Upper lobe of left lung (tissue), 6 donors: ENCODE measurements at regions not wholly inside any gene's neighbourhood (a gene's known extent, or its start where the extent isn't known, plus 50 kb on each side); places are given as distances from the start of the nearest gene placed in this dataset.

Experiments
- ATAC-seq, 2 donors: fragments of 200-7000 bp; cut with Tn5 transposase; one replicate each; pipeline ENCODE4 v1.9.1; 2022; ENCODE audit warnings: mild to moderate bottlenecking in 2 of 2, moderate library complexity in 2 of 2; ENCODE audit not compliant: low FRiP score in 2 of 2
- DNase-seq, 2 donors: peaks; one replicate each; pipeline ENCODE4 v3.0.0-alpha.2; 2019 to 2020
- H3K27ac ChIP-seq, 4 donors: fragments of 200-600 bp; sonication (generic); one replicate each; pipeline ENCODE4 v1.5.1; 2016 to 2019
- H3K27me3 ChIP-seq, 4 donors: fragments of 200-600 bp; sonication (generic); one replicate each; pipeline ENCODE4 v1.5.1; 2017 to 2019
- H3K36me3 ChIP-seq, 4 donors: fragments of 200-600 bp; sonication (generic); one replicate each; pipeline ENCODE4 v1.5.1; 2016 to 2019
- H3K4me1 ChIP-seq, 4 donors: fragments of 200-600 bp; sonication (generic); one replicate each; pipeline ENCODE4 v1.5.1; 2018 to 2019
- H3K4me3 ChIP-seq, 4 donors: fragments of 200-600 bp; sonication (generic); one replicate each; pipeline ENCODE4 v1.5.1; 2017 to 2019; ENCODE audit warnings: mild to moderate bottlenecking in 2 of 4, moderate library complexity in 1 of 4
- H3K9me3 ChIP-seq, 4 donors: fragments of 200-600 bp; sonication (generic); one replicate each; pipeline ENCODE4 v1.5.1; 2018 to 2019
- CTCF ChIP-seq, 6 experiments: fragments of 450-650 bp in 4 of 6; fragments of 200-600 bp in 2 of 6; sonication (generic) in 2 of 6; IDR thresholded peaks; one replicate each; pipeline ENCODE4 v1.5.1; 2016 to 2019; ENCODE audit warnings: antibody characterized with exemption in 6 of 6
- EP300 ChIP-seq, 4 donors: sonication (generic); formaldehyde crosslinking; IDR thresholded peaks; one replicate each; pipeline ENCODE4 v1.5.1; 2017; ENCODE audit warnings: antibody characterized with exemption in 4 of 4, control low read depth in 2 of 4
- POLR2A ChIP-seq, 4 donors: fragments of 450-650 bp; IDR thresholded peaks; one replicate each; pipeline ENCODE4 v1.5.1; 2016 to 2017; ENCODE audit warnings: antibody characterized with exemption in 4 of 4, mild to moderate bottlenecking in 2 of 4
- POLR2AphosphoS5 ChIP-seq, 2 donors: sonication (generic); formaldehyde crosslinking; IDR thresholded peaks; one replicate each; pipeline ENCODE4 v1.5.1; 2017; ENCODE audit warnings: antibody characterized with exemption in 2 of 2
- WGBS, 2 donors: methylation state at CpG; one replicate each; pipeline ENCODE4 v1.1.5; 2017 to 2018; 5-methylcytosine and 5-hydroxymethylcytosine counted together
- donor health status: DM: no; HTN: no; CAD: no; lungs with moderate emphysema.
- donor health status: DM: no; HTN: yes; CAD: no; lungs with severe emphysema.

- Histone ChIP-seq H3K36me3 (no peaks in the 10 kb centered on the region), H3K4me1 (no peaks in the 10 kb centered on the region), H3K27me3 (no peaks in the 10 kb centered on the region), H3K27ac (no peak overlapping the region), H3K9me3 (no peaks in the 10 kb centered on the region), H3K4me3 (no peak overlapping the region)
- DNase-seq (no peak), ATAC-seq (no peak)
- WGBS, 2 donors, result 76 to 82% methylated on average over 6 of the region's 6 CpGs
- TF ChIP-seq POLR2AphosphoS5 (IDR thresholded peaks at IDR 0.05) (no peak), POLR2A (IDR thresholded peaks at IDR 0.05) (no peak), EP300 (IDR thresholded peaks at IDR 0.05) (no peak), CTCF (IDR thresholded peaks at IDR 0.05) (no peak)
Observed at GRCh38 chr2:17065536-17065935, 399.9 kb upstream of the CYRIA start.

DNA sequence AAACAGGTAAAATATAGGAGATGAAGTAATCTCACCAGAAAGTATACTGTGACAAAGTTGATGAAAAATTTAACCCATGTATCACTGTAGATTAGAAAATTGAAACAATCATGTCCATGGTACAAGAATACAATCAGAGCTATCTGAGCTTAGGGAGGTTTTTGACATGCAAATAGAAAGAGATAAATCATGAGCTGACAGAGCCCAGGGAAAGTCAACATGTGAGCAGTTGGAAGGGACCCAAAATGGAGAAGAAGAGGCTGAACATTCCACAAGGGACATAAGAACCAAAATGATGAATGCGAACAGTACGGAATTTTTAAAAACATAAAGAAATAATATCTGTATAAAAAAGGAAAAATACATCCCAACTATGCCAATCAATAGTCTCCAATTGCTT lies 395.4 kb upstream of the CYRIA start:
- ATAC-seq, result no peak
- Histone ChIP-seq H3K36me3 (no peaks in the 10 kb centered on the region), H3K4me3 (no peak overlapping the region), H3K9me3 (no peaks in the 10 kb centered on the region), H3K27me3 (no peaks in the 10 kb centered on the region), H3K27ac (no peak overlapping the region), H3K4me1 (no peaks in the 10 kb centered on the region)
- 94 to 97% methylated on average over 2 of the region's 2 CpGs for WGBS, 2 donors
- no peak for DNase-seq
- no peak for TF ChIP-seq POLR2AphosphoS5 (IDR thresholded peaks at IDR 0.05)
- no peak for TF ChIP-seq EP300 (IDR thresholded peaks at IDR 0.05)
- no peak for TF ChIP-seq POLR2A (IDR thresholded peaks at IDR 0.05)

GRCh38 chr2:17059458-17059857 lies 393.8 kb upstream of the CYRIA start:
- Histone ChIP-seq H3K4me1 (no peaks in the 10 kb centered on the region), H3K27ac (no peak overlapping the region), H3K4me3 (no peak overlapping the region), H3K9me3 (no peaks in the 10 kb centered on the region), H3K36me3 (no peaks in the 10 kb centered on the region), H3K27me3 (no peaks in the 10 kb centered on the region)
- DNase-seq, result no peak
- WGBS, 2 donors, result 75 to 86% methylated on average over 1 of the region's 1 CpG
- TF ChIP-seq EP300 (IDR thresholded peaks at IDR 0.05) (no peak), POLR2AphosphoS5 (IDR thresholded peaks at IDR 0.05) (no peak), POLR2A (IDR thresholded peaks at IDR 0.05) (no peak), CTCF (IDR thresholded peaks at IDR 0.05) (no peak)
- ATAC-seq, result no peak

GRCh38 chr2:17058772-17059402 lies 393.3 kb upstream of the CYRIA start:
- TF ChIP-seq EP300 (IDR thresholded peaks at IDR 0.05), result no peak
- no peak for TF ChIP-seq POLR2AphosphoS5 (IDR thresholded peaks at IDR 0.05)
- TF ChIP-seq POLR2A (IDR thresholded peaks at IDR 0.05), result no peak
- no peak for TF ChIP-seq CTCF (IDR thresholded peaks at IDR 0.05)
- 68 to 74% methylated on average over 3 of the region's 3 CpGs for WGBS, 2 donors

DNA sequence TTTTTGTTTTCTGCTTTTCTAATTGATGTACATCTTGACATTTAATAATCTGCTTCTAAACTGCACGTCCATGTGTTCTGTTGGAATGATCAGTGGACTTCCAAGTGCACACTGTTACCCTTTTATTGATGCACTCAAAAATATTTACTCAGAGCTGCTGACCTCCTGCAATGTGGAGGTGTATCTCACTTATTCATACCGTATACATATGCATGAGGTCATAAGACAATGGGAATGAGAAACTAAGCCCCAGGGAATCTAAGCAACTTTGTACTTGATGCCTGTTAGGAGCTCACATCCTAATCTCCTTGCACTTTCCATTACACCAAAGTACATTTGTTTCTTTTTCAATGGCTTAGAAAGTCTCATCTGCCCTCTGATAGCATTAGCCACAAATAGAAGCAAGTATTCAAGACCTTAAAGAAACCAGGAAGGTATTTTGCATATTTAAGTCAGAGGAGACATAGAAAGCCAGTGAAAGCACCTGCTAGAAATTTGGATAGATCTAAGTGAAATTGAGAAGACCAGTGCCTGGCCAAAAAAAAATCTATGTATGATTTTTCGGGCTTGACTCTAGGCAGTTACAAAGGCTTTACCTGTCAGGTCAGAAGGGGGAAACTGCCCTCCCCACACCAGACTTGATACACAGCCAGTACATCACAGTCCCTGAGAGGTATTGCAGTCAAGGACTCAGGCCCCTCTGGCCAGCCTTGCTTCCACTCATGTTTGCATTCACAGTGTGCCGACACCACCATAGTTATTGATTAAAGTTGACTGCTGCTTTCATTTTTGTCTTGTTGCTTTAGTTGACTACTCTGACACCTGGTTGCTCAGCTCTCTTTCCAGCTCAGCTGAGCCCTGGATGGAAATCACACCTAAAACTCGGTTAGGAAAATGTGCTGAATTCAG lies 391.7 kb upstream of the CYRIA start:
- 74 to 77% methylated on average over 5 of the region's 5 CpGs for WGBS, 2 donors
- no peak for DNase-seq

More at GRCh38 chr2:17058772-17059402, 393.3 kb upstream of the CYRIA start:
- Histone ChIP-seq H3K36me3 (no peaks in the 10 kb centered on the region), H3K9me3 (no peaks in the 10 kb centered on the region), H3K4me1 (no peaks in the 10 kb centered on the region), H3K4me3 (no peak overlapping the region), H3K27me3 (no peaks in the 10 kb centered on the region), H3K27ac (no peak overlapping the region)
- no peak for DNase-seq
- no peak for ATAC-seq

More for the DNA sequence above, 391.7 kb upstream of the CYRIA start:
- no peaks in the 10 kb centered on the region for H3K4me1 ChIP-seq
- no peak overlapping the region for H3K27ac ChIP-seq
- H3K4me3 ChIP-seq, result no peak overlapping the region
- TF ChIP-seq CTCF (IDR thresholded peaks at IDR 0.05), result no peak
- TF ChIP-seq POLR2AphosphoS5 (IDR thresholded peaks at IDR 0.05), result no peak
- TF ChIP-seq EP300 (IDR thresholded peaks at IDR 0.05), result no peak
- TF ChIP-seq POLR2A (IDR thresholded peaks at IDR 0.05), result no peak
- no peaks in the 10 kb centered on the region for H3K9me3 ChIP-seq
- ATAC-seq, result no peak
- H3K27me3 ChIP-seq, result no peaks in the 10 kb centered on the region
- no peaks in the 10 kb centered on the region for H3K36me3 ChIP-seq
